ENCODE measurements at regions not wholly inside any gene's neighbourhood (a gene's known extent, or its start where the extent isn't known, plus 50 kb on each side); places are given as distances from the start of the nearest gene placed in this dataset.

- DNase-seq (no peak), ATAC-seq (ENCODE audit: low read depth) (no peak)
- no peak overlapping the region for H4K5ac ChIP-seq (ENCODE audit: low read depth, low read length)
- no peak overlapping the region for H3K23ac ChIP-seq (ENCODE audit: low read depth, low read length)
- H3K36me3 ChIP-seq (ENCODE audit: control insufficient read depth, insufficient read depth, low read length), result no peaks in the 10 kb centered on the region
- dilution Hi-C loops (cut with HindIII; ENCODE audit: low sequenced_read_pairs, unreplicated experiment) (no loop called here), intact Hi-C loops (cut with micrococcal nuclease) (no loop called here), in situ Hi-C loops (cut with MboI; ENCODE audit: low sequenced_read_pairs) (no loop called here)
- H4K8ac ChIP-seq (ENCODE audit: low read depth in 2 of 2, low read length in 2 of 2), result no peak overlapping the region
- no peak overlapping the region for H2AK5ac ChIP-seq (ENCODE audit: low read depth, low read length)
- H3K9ac ChIP-seq (ENCODE audit: low read depth, low read length), result no peak overlapping the region
- WGBS, 2 experiments (ENCODE audit: extremely low coverage in 2 of 2, insufficient read length in 1 of 2), result 50% methylated on average over 2 of the region's 11 CpGs; no CpG with 5 or more reads in 1 of the 2 experiments
- no peak overlapping the region for H2BK20ac ChIP-seq (ENCODE audit: low read depth, low read length)
- H2BK5ac ChIP-seq (ENCODE audit: low read depth, low read length, poor library complexity, severe bottlenecking), result no peak overlapping the region
- no peak overlapping the region for H2AFZ ChIP-seq (replicated peaks; ENCODE audit: low read length, poor library complexity)
- no TSS peak for BruUV-seq (replicated peaks)
- H3K4me3 ChIP-seq (ENCODE audit: insufficient read depth, low read depth, low read length), result no peak overlapping the region
- H2BK120ac ChIP-seq (ENCODE audit: low read depth, low read length), result no peak overlapping the region
- ChIA-PET CTCF (no interaction called here), POLR2A (ENCODE audit: unreplicated experiment) (no interaction called here)
- H3K4me1 ChIP-seq (ENCODE audit: control insufficient read depth, insufficient read depth, low read length), result no peaks in the 10 kb centered on the region
- H3K27ac ChIP-seq (ENCODE audit: insufficient read depth, low read length), result no peak overlapping the region
- H3K9me3 ChIP-seq (ENCODE audit: control insufficient read depth, insufficient read depth, low read length), result peaks cover 16% of the 10 kb centered on the region
- H3K18ac ChIP-seq (ENCODE audit: low read depth, low read length), result no peak overlapping the region
- H3K79me1 ChIP-seq (ENCODE audit: low read depth in 1 of 2, low read length in 2 of 2), result no peaks in the 10 kb centered on the region
- TF ChIP-seq ELK1 (IDR thresholded peaks at IDR 0.05; ENCODE audit: borderline replicate concordance, low read depth, low read length), result no peak
- no peak for TF ChIP-seq USF2 (IDR thresholded peaks at IDR 0.05; ENCODE audit: low read depth, low read length)
- TF ChIP-seq MAZ (IDR thresholded peaks at IDR 0.05; ENCODE audit: borderline replicate concordance, low read depth, low read length), result no peak
- TF ChIP-seq BHLHE40 (IDR thresholded peaks at IDR 0.05; ENCODE audit: low read depth, low read length), result no peak
- TF ChIP-seq POLR2A (IDR thresholded peaks at IDR 0.05; ENCODE audit: low read depth, low read length), result no peak
- no peak for TF ChIP-seq RCOR1 (IDR thresholded peaks at IDR 0.05; ENCODE audit: insufficient replicate concordance, low read length)
- no peak for TF ChIP-seq SMC3 (IDR thresholded peaks at IDR 0.05; ENCODE audit: low read depth, low read length)
- TF ChIP-seq CHD1 (IDR thresholded peaks at IDR 0.05; ENCODE audit: low read depth, low read length), result no peak
- no peaks in the 10 kb centered on the region for H3K27me3 ChIP-seq (ENCODE audit: control insufficient read depth, insufficient read depth, low read length)
- no peak overlapping the region for H3K56ac ChIP-seq (ENCODE audit: extremely low read depth, insufficient read depth, low read length)
- H2AK9ac ChIP-seq (replicated peaks; ENCODE audit: low read depth, low read length, poor library complexity), result no peak overlapping the region
- H2BK15ac ChIP-seq (ENCODE audit: low read depth, low read length), result no peak overlapping the region
- no peaks in the 10 kb centered on the region for H3K9me1 ChIP-seq (ENCODE audit: insufficient read depth, low read length)
- no peaks in the 10 kb centered on the region for H4K20me1 ChIP-seq (ENCODE audit: insufficient read depth, low read length)
- no peak overlapping the region for H3K14ac ChIP-seq (replicated peaks; ENCODE audit: low read depth, low read length)
- H3K4me2 ChIP-seq (ENCODE audit: low read depth, low read length), result no peak overlapping the region
- no peak overlapping the region for H3K4ac ChIP-seq (ENCODE audit: low read depth, low read length)
- H4K91ac ChIP-seq (ENCODE audit: insufficient read depth, low read depth, low read length), result no peak overlapping the region
Observed at GRCh38 chr13:111789420-111789819, 277.5 kb upstream of the SOX1 start.
